ENCODE measurements at regions not wholly inside any gene's neighbourhood (a gene's known extent, or its start where the extent isn't known, plus 50 kb on each side); places are given as distances from the start of the nearest gene placed in this dataset.

DNA sequence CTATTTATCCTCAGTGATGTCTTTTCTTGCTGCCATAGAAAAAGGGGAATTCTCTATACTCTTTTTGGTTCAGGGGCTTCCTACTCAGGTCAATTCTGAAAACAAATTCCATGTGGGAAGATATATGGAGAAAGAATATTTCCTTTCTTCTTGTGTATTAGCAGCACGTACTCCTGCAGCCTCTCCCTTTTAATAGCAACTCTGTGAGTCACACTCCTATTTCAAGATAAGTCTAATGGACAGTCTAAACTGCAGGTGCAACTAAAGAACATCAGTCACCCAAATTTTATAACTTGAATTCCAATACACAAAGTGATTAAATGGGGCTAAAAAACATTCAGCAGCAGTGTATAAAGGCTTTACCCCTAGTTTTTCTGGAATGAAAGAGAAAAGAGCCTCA is 942.2 kb downstream of the CNTNAP5 start:
- H3K4me2 ChIP-seq (ENCODE audit: low read length) = no peak overlapping the region
- TF ChIP-seq, protein P1, sequence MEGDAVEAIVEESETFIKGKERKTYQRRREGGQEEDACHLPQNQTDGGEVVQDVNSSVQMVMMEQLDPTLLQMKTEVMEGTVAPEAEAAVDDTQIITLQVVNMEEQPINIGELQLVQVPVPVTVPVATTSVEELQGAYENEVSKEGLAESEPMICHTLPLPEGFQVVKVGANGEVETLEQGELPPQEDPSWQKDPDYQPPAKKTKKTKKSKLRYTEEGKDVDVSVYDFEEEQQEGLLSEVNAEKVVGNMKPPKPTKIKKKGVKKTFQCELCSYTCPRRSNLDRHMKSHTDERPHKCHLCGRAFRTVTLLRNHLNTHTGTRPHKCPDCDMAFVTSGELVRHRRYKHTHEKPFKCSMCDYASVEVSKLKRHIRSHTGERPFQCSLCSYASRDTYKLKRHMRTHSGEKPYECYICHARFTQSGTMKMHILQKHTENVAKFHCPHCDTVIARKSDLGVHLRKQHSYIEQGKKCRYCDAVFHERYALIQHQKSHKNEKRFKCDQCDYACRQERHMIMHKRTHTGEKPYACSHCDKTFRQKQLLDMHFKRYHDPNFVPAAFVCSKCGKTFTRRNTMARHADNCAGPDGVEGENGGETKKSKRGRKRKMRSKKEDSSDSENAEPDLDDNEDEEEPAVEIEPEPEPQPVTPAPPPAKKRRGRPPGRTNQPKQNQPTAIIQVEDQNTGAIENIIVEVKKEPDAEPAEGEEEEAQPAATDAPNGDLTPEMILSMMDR (IDR thresholded peaks at IDR 0.05; ENCODE audit: low read length) = no peak
- no peak for TF ChIP-seq EZH2 (IDR thresholded peaks at IDR 0.05; ENCODE audit: borderline replicate concordance, low read length)
- no peak overlapping the region for H2AFZ ChIP-seq (ENCODE audit: low read length)
- no peak overlapping the region for H3K9ac ChIP-seq (ENCODE audit: low read length)
- H3K79me2 ChIP-seq (ENCODE audit: insufficient read depth, low read length) = no peaks in the 10 kb centered on the region
- no peak overlapping the region for H3K4me3 ChIP-seq (ENCODE audit: low read depth, low read length, poor library complexity, severe bottlenecking)
- H3K36me3 ChIP-seq (ENCODE audit: insufficient read depth, low read length) = no peaks in the 10 kb centered on the region
- H3F3A ChIP-seq (ENCODE audit: insufficient read depth, low read length) = no peaks in the 10 kb centered on the region
- H3K27me3 ChIP-seq (ENCODE audit: insufficient read depth, low read length) = no peaks in the 10 kb centered on the region
- H3K9me3 ChIP-seq (ENCODE audit: low read length) = no peaks in the 10 kb centered on the region
- H3K27ac ChIP-seq (ENCODE audit: low read depth, low read length, poor library complexity, severe bottlenecking) = no peak overlapping the region
- no peaks in the 10 kb centered on the region for H3K9me2 ChIP-seq (ENCODE audit: low read depth, low read length)
- H3K4me1 ChIP-seq (ENCODE audit: insufficient read depth, low read length, severe bottlenecking) = no peaks in the 10 kb centered on the region
- no peaks in the 10 kb centered on the region for H4K20me1 ChIP-seq (ENCODE audit: insufficient read depth, low read length)

DNA sequence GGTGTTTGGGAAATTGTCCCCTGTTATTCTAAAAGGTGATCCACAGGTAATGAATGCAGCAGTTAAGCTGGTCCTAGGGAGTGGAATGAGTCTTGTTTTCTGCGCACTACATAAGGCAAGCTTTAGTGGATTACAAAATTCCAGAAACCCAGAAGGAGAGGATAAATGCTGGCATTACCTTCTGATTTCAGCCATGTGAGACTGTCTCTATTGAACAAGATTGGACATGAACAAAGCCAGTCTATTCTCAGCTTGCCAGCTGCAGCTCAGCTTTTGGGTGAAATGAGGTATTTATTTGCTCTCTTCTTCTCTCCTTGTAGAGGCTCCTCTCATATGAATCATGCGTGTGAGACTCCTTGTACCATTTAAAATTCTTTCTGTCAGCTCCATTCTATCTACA is 944.9 kb downstream of the CNTNAP5 start:
- H3K9me2 ChIP-seq (ENCODE audit: low read depth, low read length) = no peaks in the 10 kb centered on the region
- no peak overlapping the region for H3K4me2 ChIP-seq (ENCODE audit: low read length)
- H3K4me3 ChIP-seq (ENCODE audit: low read depth, low read length, poor library complexity, severe bottlenecking) = no peak overlapping the region
- no peaks in the 10 kb centered on the region for H3K27me3 ChIP-seq (ENCODE audit: insufficient read depth, low read length)
- H2AFZ ChIP-seq (ENCODE audit: low read length) = no peak overlapping the region
- no peaks in the 10 kb centered on the region for H3K36me3 ChIP-seq (ENCODE audit: insufficient read depth, low read length)
- no peaks in the 10 kb centered on the region for H3F3A ChIP-seq (ENCODE audit: insufficient read depth, low read length)
- no peak for TF ChIP-seq EZH2 (IDR thresholded peaks at IDR 0.05; ENCODE audit: borderline replicate concordance, low read length)
- TF ChIP-seq, protein P1 (IDR thresholded peaks at IDR 0.05; ENCODE audit: low read length) = no peak
- H4K20me1 ChIP-seq (ENCODE audit: insufficient read depth, low read length) = no peaks in the 10 kb centered on the region
- H3K79me2 ChIP-seq (ENCODE audit: insufficient read depth, low read length) = no peaks in the 10 kb centered on the region
- no peaks in the 10 kb centered on the region for H3K4me1 ChIP-seq (ENCODE audit: insufficient read depth, low read length, severe bottlenecking)
- no peaks in the 10 kb centered on the region for H3K9me3 ChIP-seq (ENCODE audit: low read length)
- no peak overlapping the region for H3K27ac ChIP-seq (ENCODE audit: low read depth, low read length, poor library complexity, severe bottlenecking)
- no peak overlapping the region for H3K9ac ChIP-seq (ENCODE audit: low read length)

DNA sequence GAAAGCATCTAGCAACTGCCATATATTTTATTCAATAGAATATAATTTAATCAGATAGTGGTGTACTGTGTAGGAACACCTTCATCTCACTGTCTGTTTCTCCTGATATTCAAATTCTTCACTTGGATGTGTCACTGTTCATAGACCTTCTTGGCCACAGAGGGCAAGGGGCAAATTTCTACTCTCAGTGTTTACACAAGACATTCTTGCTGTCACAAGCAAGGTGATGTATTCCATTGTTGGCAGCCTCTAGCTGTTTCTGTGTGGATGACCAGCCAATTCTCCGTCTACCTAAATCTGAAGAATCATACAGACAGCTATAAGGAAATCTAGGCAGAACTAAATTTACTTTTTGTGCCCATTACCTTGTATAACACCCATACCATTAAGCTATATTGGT is 948.3 kb downstream of the CNTNAP5 start:
- no peaks in the 10 kb centered on the region for H3F3A ChIP-seq (ENCODE audit: insufficient read depth, low read length)
- H3K9me3 ChIP-seq (ENCODE audit: low read length) = no peaks in the 10 kb centered on the region
- no peaks in the 10 kb centered on the region for H3K4me1 ChIP-seq (ENCODE audit: insufficient read depth, low read length, severe bottlenecking)

More for the DNA sequence above, 948.3 kb downstream of the CNTNAP5 start:
- H3K9ac ChIP-seq (ENCODE audit: low read length) = no peak overlapping the region
- H2AFZ ChIP-seq (ENCODE audit: low read length) = no peak overlapping the region
- H3K79me2 ChIP-seq (ENCODE audit: insufficient read depth, low read length) = no peaks in the 10 kb centered on the region
- no peak overlapping the region for H3K4me2 ChIP-seq (ENCODE audit: low read length)
- TF ChIP-seq, protein P1 (IDR thresholded peaks at IDR 0.05; ENCODE audit: low read length) = no peak
- no peak for TF ChIP-seq EZH2 (IDR thresholded peaks at IDR 0.05; ENCODE audit: borderline replicate concordance, low read length)
- H3K27me3 ChIP-seq (ENCODE audit: insufficient read depth, low read length) = no peaks in the 10 kb centered on the region
- no peak overlapping the region for H3K27ac ChIP-seq (ENCODE audit: low read depth, low read length, poor library complexity, severe bottlenecking)
- H3K36me3 ChIP-seq (ENCODE audit: insufficient read depth, low read length) = no peaks in the 10 kb centered on the region
- no peak overlapping the region for H3K4me3 ChIP-seq (ENCODE audit: low read depth, low read length, poor library complexity, severe bottlenecking)
- no peaks in the 10 kb centered on the region for H3K9me2 ChIP-seq (ENCODE audit: low read depth, low read length)
- no peaks in the 10 kb centered on the region for H4K20me1 ChIP-seq (ENCODE audit: insufficient read depth, low read length)
